Mesodermal cell (in vitro differentiated cells): ENCODE measurements at regions not wholly inside any gene's neighbourhood (a gene's known extent, or its start where the extent isn't known, plus 50 kb on each side); places are given as distances from the start of the nearest gene placed in this dataset.

Experiments used
- H3K27ac ChIP-seq: 2 replicates; pipeline ENCODE4 v1.7.0; 2013; ENCODE audit warnings: mild to moderate bottlenecking, low read depth, low read length, moderate library complexity; ENCODE audit not compliant: severe bottlenecking
- H3K36me3 ChIP-seq: 2 replicates; pipeline ENCODE4 v1.7.1; 2013; ENCODE audit warnings: mild to moderate bottlenecking, low read length, moderate library complexity; ENCODE audit not compliant: control insufficient read depth, insufficient read depth
- H3K4me1 ChIP-seq: one replicate; pipeline ENCODE4 v1.7.1; 2013; ENCODE audit warnings: mild to moderate bottlenecking, low read length; ENCODE audit not compliant: insufficient read depth, control insufficient read depth, poor library complexity, severe bottlenecking
- H3K4me3 ChIP-seq: 2 replicates; pipeline ENCODE4 v1.7.0; 2013; ENCODE audit warnings: low read length, control low read depth, mild to moderate bottlenecking; ENCODE audit not compliant: insufficient read depth, poor library complexity, severe bottlenecking; ENCODE audit errors: extremely low read depth
- H3K9me3 ChIP-seq: 2 replicates; pipeline ENCODE4 v1.7.1; 2013; ENCODE audit warnings: mild to moderate bottlenecking, low read length, moderate library complexity; ENCODE audit not compliant: control insufficient read depth
- WGBS, 2 experiments: methylation state at CpG; one replicate each; pipeline ENCODE4 v1.1.5; 2013; ENCODE audit warnings: missing lambda C conversion rate in 2 of 2; ENCODE audit not compliant: insufficient coverage in 2 of 2; 5-methylcytosine and 5-hydroxymethylcytosine counted together

DNA sequence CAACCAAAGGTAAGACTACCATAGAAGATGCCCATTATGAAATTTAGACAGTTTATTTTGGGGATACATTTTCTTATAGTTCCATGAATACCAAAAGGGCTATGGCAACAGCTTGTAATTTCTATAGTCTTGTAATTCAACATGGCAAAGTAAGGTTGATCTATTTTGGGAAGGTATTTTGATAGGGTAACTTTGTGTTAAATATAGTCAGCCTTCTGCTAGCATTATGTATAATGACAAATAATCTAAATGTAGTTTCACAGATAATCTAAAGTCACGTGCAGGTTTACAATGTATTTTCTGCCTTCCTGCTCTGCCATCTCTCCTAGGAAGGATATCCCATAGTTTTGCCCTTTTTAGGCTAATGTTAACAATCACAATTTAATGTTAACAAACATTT is 85.9 kb upstream of the DPH5 start:
- Histone ChIP-seq H3K36me3 (no peaks in the 10 kb centered on the region), H3K4me1 (no peaks in the 10 kb centered on the region), H3K9me3 (no peaks in the 10 kb centered on the region), H3K4me3 (no peak overlapping the region), H3K27ac (no peak overlapping the region)
- no CpG with 5 or more reads among the region's 1 CpG for WGBS, 2 experiments

DNA sequence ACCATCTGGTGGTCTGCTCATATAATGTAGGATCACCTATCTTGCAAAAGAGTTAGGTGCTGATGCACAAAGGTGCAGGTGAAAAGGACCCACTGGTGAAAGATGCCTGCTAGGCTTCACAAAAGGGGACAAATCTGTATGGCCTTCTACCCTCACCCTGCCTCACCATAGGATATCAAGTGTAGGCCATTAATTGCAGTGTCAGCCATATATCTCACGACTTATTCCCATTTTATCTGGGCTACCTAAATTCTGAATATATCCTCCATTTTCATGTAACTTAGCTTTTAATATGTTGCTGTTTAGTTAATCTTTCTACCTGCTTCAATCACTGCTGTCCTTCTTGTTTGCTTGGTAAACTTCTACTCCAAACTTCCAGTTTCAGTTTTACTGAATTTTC is 84.2 kb upstream of the DPH5 start:
- H3K4me1 ChIP-seq = no peaks in the 10 kb centered on the region
- H3K9me3 ChIP-seq = no peaks in the 10 kb centered on the region
- no peaks in the 10 kb centered on the region for H3K36me3 ChIP-seq
- whole genome bisulfite sequencing, 2 experiments = 83% methylated on average over 1 of the region's 1 CpG; no CpG with 5 or more reads in 1 of the 2 experiments
- no peak overlapping the region for H3K27ac ChIP-seq
- H3K4me3 ChIP-seq = no peak overlapping the region

DNA sequence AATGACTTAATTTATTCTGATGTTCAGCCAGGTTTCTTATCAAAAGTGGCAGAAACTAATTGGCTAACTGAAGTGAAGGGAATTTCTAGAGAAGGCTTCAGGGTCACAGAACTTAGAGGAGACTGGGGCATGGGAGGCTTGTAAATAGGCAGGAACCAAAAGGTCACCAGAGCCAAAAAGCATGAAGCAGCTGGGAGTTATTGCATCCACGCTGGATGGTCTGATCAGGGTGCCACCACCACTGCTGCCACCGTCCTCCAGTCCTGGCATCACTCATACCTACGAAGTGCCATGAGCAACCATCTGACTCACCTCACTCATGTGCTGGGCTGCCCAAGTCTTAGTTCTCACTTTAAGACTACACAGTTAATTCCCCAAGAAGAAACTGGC is 82.5 kb upstream of the DPH5 start:
- H3K36me3 ChIP-seq = no peaks in the 10 kb centered on the region
- H3K9me3 ChIP-seq = no peaks in the 10 kb centered on the region
- WGBS, 2 experiments = 95 to 100% methylated on average over 3 of the region's 3 CpGs
- H3K4me1 ChIP-seq = no peaks in the 10 kb centered on the region
- no peak overlapping the region for H3K27ac ChIP-seq
- no peak overlapping the region for H3K4me3 ChIP-seq

DNA sequence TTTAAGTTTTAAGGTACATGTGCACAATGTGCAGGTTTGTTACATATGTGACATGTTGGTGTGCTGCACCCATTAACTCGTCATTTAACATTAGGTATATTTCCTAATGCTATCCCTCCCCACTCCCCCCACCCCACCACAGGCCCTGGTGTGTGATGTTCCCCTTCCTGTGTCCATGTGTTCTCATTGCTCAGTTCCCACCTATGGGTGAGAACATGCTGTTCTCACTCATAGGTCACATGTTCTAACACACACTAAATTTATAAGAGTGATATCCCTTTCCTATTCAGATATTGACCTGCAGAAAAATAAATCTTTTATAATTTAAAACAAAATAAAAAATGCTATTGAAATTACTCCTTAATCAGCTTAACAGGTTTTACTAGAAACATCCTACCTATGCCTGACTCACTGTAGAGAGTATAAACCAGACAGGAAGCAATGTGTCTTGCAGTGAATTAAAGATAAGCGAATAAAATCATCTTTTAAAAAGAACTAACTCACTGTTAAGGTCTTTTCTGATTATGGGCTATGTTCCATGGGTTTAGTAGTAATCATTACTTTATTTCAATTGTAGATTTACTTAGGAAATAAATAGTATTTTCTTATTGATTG is 82.0 kb upstream of the DPH5 start:
- Histone ChIP-seq H3K4me3 (no peak overlapping the region), H3K27ac (no peak overlapping the region), H3K9me3 (no peaks in the 10 kb centered on the region), H3K36me3 (no peaks in the 10 kb centered on the region), H3K4me1 (no peaks in the 10 kb centered on the region)
- whole genome bisulfite sequencing, 2 experiments = no CpG with 5 or more reads among the region's 2 CpGs

DNA sequence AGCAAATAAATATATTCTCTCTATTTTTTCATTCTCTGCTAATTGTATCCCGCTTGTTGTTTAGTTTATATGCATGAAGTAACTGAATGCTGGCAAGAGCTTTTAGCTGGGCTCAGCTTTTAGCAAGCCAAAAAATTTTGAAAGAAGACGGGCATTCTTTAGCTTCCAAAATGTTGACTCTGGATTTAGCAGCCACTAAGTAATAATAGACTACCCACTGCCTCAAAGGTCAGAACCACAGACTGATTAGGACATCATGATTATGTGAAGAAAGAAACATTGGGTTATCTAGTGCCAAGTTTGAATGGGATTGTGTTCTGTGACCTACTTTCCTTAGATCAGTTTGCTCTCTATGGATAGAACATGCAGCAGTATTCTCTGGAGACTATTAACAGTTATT is 80.3 kb upstream of the DPH5 start:
- Histone ChIP-seq H3K4me1 (no peaks in the 10 kb centered on the region), H3K4me3 (no peak overlapping the region)

DNA sequence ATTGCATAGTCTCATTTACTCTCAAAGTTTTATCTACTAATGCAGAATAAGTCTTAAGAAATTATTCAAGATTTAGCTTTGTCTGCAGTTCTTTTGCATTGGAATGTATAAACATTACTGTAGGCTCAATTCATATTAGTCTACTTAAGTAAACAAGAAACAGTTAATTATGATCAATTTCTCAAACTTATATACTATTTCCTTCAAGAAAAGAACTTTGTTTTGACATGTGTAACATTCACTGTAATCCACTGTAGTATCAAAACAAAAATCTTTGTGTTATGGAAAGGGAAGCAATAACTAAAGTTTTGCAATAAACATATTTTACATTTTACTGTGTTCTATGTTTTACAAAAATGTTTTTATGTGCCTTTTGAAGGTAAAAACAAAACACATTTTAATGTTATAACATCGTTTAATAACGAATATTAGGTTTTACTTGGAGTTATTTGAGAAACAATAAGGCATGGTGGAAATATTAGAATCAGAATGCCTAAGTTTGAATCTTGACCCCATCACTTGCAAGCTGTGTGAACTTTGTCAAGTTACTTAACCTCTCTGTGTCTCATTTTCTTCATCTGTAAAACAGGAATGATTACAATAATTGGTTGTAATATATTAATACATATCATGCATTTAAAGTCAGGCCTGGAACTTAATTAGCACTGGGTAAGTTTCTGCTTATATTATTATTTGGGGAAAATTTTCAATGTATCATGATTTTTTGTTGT is 77.0 kb upstream of the DPH5 start:
- Histone ChIP-seq H3K4me1 (no peaks in the 10 kb centered on the region), H3K4me3 (no peak overlapping the region), H3K27ac (no peak overlapping the region), H3K36me3 (no peaks in the 10 kb centered on the region), H3K9me3 (no peaks in the 10 kb centered on the region)
- 69% methylated on average over 2 of the region's 2 CpGs; no CpG with 5 or more reads in 1 of the 2 experiments for WGBS, 2 experiments

More for the DNA sequence above, 80.3 kb upstream of the DPH5 start:
- no peaks in the 10 kb centered on the region for H3K36me3 ChIP-seq
- WGBS, 2 experiments = 89 to 100% methylated on average over 1 of the region's 2 CpGs
- H3K27ac ChIP-seq = no peak overlapping the region
- no peaks in the 10 kb centered on the region for H3K9me3 ChIP-seq

DNA sequence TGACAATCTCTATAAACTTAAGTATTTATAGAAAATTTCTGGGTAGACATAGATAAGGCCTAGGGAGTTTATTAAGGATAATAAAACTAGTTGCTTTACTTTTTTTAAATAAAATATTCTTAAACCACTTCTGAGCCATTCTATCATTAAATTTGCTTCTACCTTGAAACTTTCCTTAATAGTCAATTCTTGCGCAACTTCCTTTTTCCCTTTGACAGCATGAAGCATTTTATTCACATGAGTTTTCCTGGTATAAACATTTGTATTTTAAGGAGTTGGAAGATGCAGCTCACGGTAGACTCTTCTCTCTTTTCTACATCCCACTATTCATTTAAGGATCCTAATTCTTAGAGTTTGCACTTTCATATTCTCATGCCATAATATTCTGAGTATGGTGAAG is 75.8 kb upstream of the DPH5 start:
- Histone ChIP-seq H3K4me3 (no peak overlapping the region), H3K9me3 (no peaks in the 10 kb centered on the region), H3K4me1 (no peaks in the 10 kb centered on the region), H3K36me3 (no peaks in the 10 kb centered on the region), H3K27ac (no peak overlapping the region)
- WGBS, 2 experiments = 100% methylated on average over 1 of the region's 2 CpGs; no CpG with 5 or more reads in 1 of the 2 experiments

DNA sequence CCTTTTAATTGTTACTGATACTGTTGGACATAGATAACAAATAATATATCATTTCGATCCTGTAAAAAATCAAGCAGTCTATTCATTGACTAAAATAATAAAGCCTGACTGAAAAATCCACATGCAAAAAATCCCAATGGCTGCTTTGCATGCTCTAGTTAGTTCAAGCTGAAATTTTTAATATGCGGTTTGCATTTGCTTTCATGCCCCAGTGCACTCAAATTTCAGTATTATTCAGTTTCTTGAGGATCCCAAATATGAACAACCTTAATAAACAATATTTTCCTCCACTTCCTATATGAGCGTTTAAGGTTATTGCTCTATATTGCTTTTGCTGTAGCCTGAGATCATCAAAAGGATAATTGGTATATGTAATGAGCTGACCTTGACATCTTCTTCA is 75.1 kb upstream of the DPH5 start:
- H3K4me1 ChIP-seq = no peaks in the 10 kb centered on the region
- no peak overlapping the region for H3K27ac ChIP-seq
- no peaks in the 10 kb centered on the region for H3K9me3 ChIP-seq
- H3K4me3 ChIP-seq = no peak overlapping the region
- no peaks in the 10 kb centered on the region for H3K36me3 ChIP-seq
- WGBS, 2 experiments = 92 to 93% methylated on average over 2 of the region's 3 CpGs

DNA sequence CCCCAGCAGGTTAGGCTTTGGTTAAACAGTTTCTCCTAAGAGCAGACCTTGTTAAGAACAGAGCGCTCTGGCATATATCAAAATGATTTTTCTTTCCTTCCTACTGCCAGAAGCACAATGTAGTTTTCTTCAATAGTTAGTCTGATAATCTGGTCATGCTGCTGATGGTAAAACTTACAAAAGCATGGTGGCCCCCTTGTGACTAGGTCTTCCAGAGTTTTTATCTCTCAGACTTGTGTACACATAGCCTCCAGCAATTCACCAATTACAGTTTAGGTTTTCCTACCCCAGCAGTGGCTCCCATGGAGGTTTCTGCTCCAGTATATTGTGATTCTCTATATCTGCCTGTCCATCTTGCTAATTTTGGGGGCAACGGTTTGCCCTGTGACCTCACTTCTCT is 73.3 kb upstream of the DPH5 start:
- Histone ChIP-seq H3K27ac (no peak overlapping the region), H3K9me3 (no peaks in the 10 kb centered on the region), H3K4me1 (no peaks in the 10 kb centered on the region), H3K4me3 (no peak overlapping the region), H3K36me3 (no peaks in the 10 kb centered on the region)
- WGBS, 2 experiments = 71% methylated on average over 1 of the region's 2 CpGs; no CpG with 5 or more reads in 1 of the 2 experiments

DNA sequence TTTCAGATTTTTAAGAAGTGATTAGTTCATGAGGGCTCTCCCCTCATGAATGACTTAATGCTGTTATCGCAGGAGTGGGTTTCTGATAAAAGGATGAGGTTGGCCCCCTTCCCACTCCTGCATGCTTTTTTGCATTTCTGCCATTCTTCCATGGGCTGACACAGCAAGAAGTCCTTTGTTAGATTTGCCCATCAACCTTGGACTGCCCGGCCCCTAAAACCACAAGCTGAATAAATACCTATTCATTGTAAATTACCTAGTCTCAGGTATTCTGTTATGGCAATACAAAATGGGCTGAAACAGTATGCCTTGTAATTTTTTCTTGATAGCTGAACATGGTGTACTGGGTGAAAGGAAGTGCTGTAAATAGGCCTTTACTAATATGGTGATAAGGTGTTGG is 72.7 kb upstream of the DPH5 start:
- no peak overlapping the region for H3K27ac ChIP-seq
- no peaks in the 10 kb centered on the region for H3K4me1 ChIP-seq
- no peaks in the 10 kb centered on the region for H3K36me3 ChIP-seq
- H3K4me3 ChIP-seq = no peak overlapping the region
- no peaks in the 10 kb centered on the region for H3K9me3 ChIP-seq
- 80% methylated on average over 1 of the region's 2 CpGs; no CpG with 5 or more reads in 1 of the 2 experiments for WGBS, 2 experiments
